GM21786 (cell line): ENCODE measurements at regions not wholly inside any gene's neighbourhood (a gene's known extent, or its start where the extent isn't known, plus 50 kb on each side); places are given as distances from the start of the nearest gene placed in this dataset.
"Not testable (repeated sequence)": the region's sequence is repeated elsewhere in the genome, so short reads cannot be mapped to it uniquely, and the experiment has no call there.

Experiments used
- ATAC-seq: cut with Tn5 transposase; IDR thresholded peaks from one replicate; pipeline ENCODE4 v1.9.1; 2021; ENCODE audit not compliant: unreplicated experiment

DNA sequence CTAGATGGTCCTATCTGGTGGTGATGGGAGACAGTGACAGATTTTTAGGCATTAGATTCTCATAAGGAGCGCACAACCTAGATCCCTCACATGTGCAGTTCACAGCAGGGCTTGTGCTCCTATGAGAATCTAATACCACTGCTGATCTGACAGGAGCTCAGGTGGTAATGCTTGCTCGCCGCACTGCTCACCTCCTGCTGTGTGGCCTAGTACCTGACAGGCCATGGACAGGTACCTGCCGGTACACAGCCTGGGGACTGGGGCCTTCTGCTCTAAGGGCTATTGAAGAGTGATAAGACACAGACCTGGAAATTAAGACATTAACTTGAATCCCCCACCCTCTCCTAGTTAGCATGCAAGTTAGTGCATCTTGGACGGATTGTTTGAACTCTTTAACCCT is 64.4 kb downstream of the KLRB1 start:
- ATAC-seq, result not testable (repeated sequence)

DNA sequence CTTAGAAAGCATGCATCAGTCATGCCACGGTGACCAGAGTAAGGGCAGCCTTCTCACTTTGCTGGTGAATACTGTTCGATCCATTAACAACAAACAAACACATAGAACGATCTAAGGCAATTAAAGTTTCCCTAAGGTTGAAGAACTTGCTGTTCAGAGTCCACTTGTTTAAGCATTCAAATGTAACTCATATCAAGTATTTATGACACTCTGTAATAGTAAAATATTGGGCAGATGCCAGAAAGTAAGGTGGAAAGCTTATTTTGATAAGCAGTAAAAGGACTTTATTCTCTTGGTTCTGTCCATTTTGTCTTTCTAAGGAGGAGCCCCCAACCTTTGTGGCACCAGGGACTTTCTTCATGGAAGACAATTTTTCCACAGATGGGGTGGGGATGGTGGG is 64.9 kb downstream of the KLRB1 start:
- ATAC-seq, result not testable (repeated sequence)

DNA sequence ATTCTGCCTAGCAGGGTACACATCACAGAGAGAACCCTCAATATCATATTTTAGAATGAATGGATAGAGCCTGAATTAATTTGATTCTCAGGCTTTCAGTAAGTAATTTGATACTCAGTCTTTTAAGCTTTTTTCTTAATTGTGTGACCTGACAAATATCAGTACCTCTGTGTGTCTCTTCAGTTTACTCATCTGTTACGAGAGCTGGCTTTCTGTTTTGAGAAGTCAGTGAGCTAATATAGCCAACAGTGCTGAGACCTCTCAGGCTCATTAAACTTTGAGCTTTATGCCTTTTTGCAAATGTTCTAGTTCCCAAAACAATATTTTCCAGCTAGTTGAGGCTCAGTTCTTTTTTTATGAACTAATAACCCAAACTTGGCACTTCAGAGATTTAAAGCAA is 91.8 kb downstream of the KLRB1 start:
- ATAC-seq, result not testable (repeated sequence)

GRCh38 chr12:9512695-9513094 is 95.0 kb downstream of the KLRB1 start:
- ATAC-seq, result not testable (repeated sequence)

DNA sequence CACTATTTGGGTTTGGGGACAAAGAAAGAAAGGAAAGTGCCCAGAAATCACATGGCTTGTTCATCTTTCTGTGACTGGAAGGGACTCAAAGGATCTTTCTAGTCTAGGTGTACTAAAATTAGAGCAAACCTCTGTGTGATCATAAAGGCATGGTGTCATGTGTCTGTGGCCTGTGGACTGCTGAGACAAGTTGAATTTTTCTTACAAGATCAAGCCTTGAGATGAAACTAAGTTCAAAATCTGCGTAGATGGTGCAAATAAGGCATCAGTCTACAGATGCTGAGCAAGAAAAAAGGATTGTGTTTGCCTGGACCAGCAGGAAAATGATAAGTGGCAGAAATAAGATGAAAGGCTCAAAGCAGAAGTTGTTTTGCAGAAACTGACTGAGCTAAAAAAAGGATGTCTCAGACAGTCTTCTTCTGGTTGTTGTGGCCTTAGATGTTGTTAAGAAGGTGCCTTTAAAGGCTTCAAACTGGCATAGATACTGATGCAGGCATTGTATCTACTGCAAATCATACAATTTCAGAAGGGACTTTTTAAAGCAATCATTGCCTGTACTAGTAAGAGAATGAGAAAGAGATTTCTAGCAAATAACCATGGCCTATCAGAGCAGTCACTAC is 97.2 kb downstream of the KLRB1 start:
- ATAC-seq, result not testable (repeated sequence)

DNA sequence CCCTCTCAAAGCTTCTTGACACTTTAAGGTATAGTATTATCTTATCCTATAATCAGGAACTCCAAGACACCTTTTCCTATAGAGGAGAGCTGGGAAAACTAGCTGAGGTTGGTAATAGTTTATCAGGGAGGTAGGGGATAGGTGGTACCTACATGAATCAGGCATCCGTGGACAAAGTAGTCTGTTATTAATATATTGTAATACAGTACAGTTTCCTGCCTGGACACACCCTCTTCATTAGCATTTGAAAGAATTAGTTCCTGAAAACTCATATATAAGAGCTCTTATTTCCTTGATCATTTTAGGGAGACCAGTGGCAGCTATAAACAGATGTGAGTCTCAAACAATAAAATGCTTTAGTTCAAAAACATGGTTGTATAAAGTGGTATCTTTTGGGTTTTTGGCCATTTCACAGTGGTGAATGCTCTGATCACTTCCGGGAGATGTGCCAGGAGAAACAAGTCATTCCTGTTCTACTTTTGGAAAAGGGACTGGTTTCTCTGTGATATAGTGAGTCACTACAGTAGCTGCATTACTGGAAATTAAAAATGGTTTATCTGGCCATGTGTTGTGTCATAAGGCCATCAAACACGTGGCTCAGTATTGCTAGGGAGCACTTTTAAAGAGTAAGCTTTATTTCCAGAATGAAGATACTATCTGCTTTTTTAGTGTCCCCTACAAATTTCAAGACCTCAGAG is 98.1 kb downstream of the KLRB1 start:
- ATAC-seq, result no peak

DNA sequence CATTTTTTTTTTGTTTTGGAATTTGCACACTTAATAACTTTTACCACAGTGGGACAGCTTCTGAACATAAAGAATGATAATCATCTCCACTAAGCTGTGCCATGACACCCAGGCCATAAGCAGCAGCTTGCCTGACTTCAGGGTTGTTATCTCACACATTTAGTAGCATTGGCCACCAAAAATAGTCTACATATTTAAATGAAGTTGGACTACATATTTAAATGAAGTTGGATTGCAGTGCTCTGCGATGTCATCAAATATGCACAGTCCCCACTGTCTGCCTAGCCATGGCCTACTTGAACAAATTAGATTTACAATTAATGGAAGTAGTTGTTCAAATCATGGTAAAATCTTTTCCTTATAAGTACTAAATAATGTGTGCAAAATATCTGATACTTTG is 101.0 kb downstream of the KLRB1 start:
- no peak for ATAC-seq

- ATAC-seq, result not testable (repeated sequence)
These were observed 104.3 kb downstream of the KLRB1 start for GRCh38 chr12:9503384-9503783.

DNA sequence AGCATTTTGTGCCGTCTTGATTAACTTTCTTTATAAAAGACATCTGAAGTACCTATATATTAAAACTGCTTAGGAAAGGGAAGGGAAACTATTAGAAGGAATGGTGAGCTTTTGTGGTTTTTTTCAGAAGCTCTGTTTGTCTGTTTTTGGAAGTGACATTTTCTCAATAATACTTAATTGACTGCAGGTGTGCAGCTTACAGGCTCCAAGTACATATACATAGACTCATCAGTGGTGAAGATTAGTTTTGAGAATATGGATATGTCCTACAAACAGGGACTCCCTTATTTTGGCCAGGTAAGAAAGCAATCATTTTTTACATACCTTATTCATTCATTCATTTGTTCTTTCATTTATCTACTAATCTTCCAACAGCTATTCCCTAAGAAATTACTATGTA is 104.9 kb downstream of the KLRB1 start:
- not testable (repeated sequence) for ATAC-seq

- not testable (repeated sequence) for ATAC-seq
These were observed 114.4 kb downstream of the KLRB1 start for GRCh38 chr12:9493325-9493724.

DNA sequence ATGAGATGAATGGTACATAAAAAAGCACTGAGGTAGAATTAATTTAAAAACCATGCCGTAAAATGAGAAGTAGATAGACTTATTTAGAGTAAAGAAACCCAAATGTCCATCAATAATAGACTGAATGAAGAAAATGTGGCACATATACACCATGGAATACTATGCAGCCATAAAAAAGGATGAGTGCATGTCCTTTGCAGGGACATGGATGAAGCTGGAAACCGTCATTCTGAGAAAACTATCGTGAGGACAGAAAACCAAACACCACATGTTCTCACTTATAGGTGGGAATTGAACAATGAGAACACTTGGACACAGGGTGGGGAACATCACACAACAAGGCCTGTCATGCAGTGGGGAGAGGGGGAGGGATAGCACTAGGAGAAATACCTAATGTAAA is 126.4 kb downstream of the KLRB1 start:
- ATAC-seq, result not testable (repeated sequence)

DNA sequence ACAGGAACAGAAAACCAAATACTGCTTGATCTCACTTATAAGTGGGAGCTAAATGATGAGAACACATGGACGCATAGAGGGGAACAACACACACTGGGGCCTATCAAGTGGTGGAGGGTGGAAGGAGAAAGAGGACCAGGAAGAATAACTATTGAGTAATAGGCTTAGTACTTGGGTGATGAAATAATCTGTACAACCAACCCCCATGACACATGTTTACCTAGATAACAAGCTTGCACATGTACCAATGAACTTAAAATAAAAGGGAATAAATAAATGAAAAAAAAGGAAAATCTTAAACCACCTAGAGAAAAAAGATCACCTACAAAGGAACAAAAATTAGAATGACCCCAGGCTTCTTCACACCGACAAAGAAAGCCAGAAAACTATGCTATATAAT is 133.5 kb downstream of the KLRB1 start:
- ATAC-seq, result not testable (repeated sequence)

GRCh38 chr12:9473638-9474037 is 134.1 kb downstream of the KLRB1 start:
- ATAC-seq, result not testable (repeated sequence)

DNA sequence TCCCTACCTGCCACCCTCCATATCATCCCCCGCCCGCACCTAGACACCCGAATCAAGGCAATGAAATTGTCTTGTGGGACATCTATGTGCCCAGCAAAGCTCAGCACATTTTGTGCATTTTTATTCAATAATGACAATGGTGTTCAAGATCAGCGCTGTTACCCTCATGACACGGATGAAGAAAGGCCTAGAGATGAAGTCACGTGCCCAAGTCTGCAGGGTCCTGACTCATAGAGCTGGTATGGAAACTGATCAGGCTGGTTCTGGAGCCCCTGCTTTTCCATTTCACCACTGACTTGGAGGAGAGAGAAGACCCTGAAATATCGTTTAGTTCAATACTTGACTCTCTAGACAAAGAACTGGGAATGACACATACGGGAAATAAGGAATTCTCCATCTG is 136.2 kb downstream of the KLRB1 start:
- not testable (repeated sequence) for ATAC-seq

DNA sequence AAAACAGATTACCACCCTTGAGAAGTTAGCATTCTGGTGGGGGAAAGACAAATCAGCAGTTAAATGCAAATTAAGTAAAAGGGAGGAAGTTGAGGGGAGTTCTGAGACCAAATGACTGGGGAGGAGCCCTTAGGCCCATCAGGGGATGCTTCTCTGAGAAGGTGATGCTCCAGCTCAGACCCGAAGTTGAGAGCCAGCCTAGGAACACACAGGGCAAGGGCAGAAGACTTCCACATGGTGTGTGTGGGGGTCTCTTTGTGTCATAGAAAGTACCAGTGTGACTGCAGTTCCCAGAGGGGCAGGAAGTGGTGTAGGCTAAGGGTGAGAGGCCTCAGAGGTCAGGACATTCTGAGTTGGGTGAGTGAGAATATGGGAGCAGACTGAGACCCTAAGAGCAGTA is 137.3 kb downstream of the KLRB1 start:
- ATAC-seq, result not testable (repeated sequence)

DNA sequence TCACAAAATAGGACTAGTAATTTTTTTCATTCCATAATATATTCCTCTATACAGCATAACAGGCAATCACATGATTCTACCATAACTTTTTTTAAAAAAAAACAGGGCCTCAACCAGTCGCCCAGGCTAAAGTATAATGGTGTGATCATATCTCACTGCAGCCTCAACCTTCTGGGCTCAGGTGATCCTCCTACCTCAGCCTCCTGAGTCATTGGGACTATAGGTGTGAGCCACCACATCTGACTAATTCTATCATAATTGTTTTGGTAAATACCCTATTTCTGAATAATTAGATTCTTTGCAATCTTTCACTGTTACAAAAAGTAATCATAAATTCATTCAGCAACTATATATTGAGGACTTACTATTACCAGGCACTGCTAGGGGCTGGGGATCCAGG is 137.8 kb downstream of the KLRB1 start:
- not testable (repeated sequence) for ATAC-seq

- ATAC-seq, result not testable (repeated sequence)
These were observed 138.3 kb downstream of the KLRB1 start for GRCh38 chr12:9469463-9469862.

GRCh38 chr12:9468998-9469397 is 138.7 kb downstream of the KLRB1 start:
- not testable (repeated sequence) for ATAC-seq

DNA sequence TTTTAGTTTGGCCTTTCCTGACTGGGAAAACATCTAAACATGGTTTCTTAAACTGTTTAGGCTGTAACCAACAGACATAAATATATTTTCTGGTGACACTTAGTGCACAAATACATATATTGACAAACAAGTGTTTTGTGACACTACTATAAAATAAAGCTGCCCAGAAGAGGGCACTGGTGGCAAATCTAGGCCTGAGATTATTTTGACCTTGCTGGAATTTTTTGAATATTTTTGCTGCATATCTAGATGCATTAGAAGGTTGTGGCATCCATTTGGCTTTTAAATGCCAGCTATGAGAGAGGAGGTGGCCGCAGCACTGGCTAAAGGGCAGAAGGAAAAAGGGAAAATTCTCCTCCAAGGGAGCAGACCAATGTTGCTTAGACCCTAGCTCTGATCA is 139.6 kb downstream of the KLRB1 start:
- not testable (repeated sequence) for ATAC-seq

GRCh38 chr12:9464408-9464807 is 143.3 kb downstream of the KLRB1 start:
- ATAC-seq, result no peak

DNA sequence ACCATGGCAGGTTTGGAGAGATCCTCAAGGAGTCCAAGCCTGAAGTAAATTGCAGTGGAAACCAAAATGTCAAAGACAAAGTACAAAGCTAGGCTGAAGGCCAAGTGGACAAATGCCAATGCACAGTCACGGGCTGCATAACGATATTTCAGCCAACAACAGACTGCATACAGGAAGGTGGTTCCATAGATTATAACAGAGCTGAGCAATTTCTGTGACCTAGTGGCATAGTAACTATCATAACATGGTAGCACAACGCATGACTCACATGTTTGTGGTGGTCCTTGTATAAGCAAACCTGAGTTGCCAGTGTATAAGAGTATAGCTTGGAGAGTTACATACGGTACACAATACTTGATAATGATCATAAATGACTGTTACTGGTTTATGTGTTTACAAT is 152.2 kb downstream of the KLRB1 start:
- not testable (repeated sequence) for ATAC-seq

DNA sequence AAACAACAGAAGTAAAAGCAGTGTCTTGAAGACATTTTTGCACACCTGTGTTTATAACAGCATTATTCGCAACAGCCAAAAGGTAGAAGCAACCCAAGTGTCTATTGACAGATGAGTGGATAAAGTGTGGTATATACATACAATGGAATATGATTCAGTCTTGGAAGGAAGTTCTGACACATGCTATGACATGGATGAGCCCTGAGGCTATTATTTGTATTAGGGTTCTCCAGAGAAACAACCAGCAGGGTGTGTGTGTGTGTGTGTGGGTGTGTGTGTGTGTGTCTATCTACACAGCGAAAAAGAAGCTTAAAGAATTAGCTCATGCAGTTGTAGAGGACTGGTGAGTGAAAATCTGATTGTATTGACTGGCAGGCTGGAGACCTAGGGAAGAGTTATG is 153.7 kb downstream of the KLRB1 start:
- ATAC-seq, result not testable (repeated sequence)
